Smooth muscle cell (in vitro differentiated cells): ENCODE measurements at regions not wholly inside any gene's neighbourhood (a gene's known extent, or its start where the extent isn't known, plus 50 kb on each side); places are given as distances from the start of the nearest gene placed in this dataset.

Experiments
- DNase-seq: peaks from one replicate; lab custom pipeline; 2025; ENCODE audit not compliant: unreplicated experiment; lab: John Stamatoyannopoulos, UW
- H2AFZ ChIP-seq: fragments of 200-600 bp; sonication (generic); 2 replicates; pipeline ENCODE4 v1.6.0; 2016; ENCODE audit warnings: antibody characterized with exemption, low read depth, mild to moderate bottlenecking
- H3F3A ChIP-seq: fragments of 200-600 bp; sonication (generic); 2 replicates; pipeline ENCODE4 v1.6.0; 2017; ENCODE audit warnings: antibody characterized with exemption, low read depth
- H3K27ac ChIP-seq: fragments of 200-600 bp; sonication (generic); 2 replicates; pipeline ENCODE4 v1.5.1; 2016; ENCODE audit warnings: low read depth, mild to moderate bottlenecking
- H3K27me3 ChIP-seq: fragments of 200-600 bp; sonication (generic); 2 replicates; pipeline ENCODE4 v1.6.1; 2016; ENCODE audit warnings: low read depth, mild to moderate bottlenecking
- H3K36me3 ChIP-seq: fragments of 200-600 bp; sonication (generic); 2 replicates; pipeline ENCODE4 v1.5.1; 2016; ENCODE audit warnings: low read depth
- H3K4me1 ChIP-seq: fragments of 200-600 bp; sonication (generic); 2 replicates; pipeline ENCODE4 v1.5.1; 2016; ENCODE audit warnings: low read depth
- H3K4me2 ChIP-seq: fragments of 200-600 bp; sonication (generic); 2 replicates; pipeline ENCODE4 v1.6.0; 2016; ENCODE audit warnings: mild to moderate bottlenecking
- H3K4me3 ChIP-seq: fragments of 200-600 bp; sonication (generic); 2 replicates; pipeline ENCODE4 v1.5.1; 2016; ENCODE audit warnings: mild to moderate bottlenecking
- H3K79me2 ChIP-seq: fragments of 200-600 bp; sonication (generic); 2 replicates; pipeline ENCODE4 v1.6.0; 2016; ENCODE audit warnings: low read depth, mild to moderate bottlenecking
- H3K9ac ChIP-seq: fragments of 200-600 bp; sonication (generic); 2 replicates; pipeline ENCODE4 v1.6.0; 2016; ENCODE audit warnings: low read depth
- H3K9me3 ChIP-seq: fragments of 200-600 bp; sonication (generic); replicated peaks from 2 replicates; pipeline ENCODE4 v1.5.1; 2016; ENCODE audit warnings: low read depth
- H4K20me1 ChIP-seq: fragments of 200-600 bp; sonication (generic); 2 replicates; pipeline ENCODE4 v1.6.0; 2016; ENCODE audit warnings: low read depth
- CTCF ChIP-seq: fragments of 200-600 bp; sonication (generic); IDR thresholded peaks from 2 replicates; pipeline ENCODE4 v1.5.1; 2017; ENCODE audit warnings: borderline replicate concordance, mild to moderate bottlenecking, antibody characterized with exemption; ENCODE audit not compliant: insufficient read depth, poor library complexity, severe bottlenecking
- WGBS: methylation state at CpG from one replicate; pipeline ENCODE4 v1.1.7; 2016; ENCODE audit warnings: low lambda C conversion rate; 5-methylcytosine and 5-hydroxymethylcytosine counted together

DNA sequence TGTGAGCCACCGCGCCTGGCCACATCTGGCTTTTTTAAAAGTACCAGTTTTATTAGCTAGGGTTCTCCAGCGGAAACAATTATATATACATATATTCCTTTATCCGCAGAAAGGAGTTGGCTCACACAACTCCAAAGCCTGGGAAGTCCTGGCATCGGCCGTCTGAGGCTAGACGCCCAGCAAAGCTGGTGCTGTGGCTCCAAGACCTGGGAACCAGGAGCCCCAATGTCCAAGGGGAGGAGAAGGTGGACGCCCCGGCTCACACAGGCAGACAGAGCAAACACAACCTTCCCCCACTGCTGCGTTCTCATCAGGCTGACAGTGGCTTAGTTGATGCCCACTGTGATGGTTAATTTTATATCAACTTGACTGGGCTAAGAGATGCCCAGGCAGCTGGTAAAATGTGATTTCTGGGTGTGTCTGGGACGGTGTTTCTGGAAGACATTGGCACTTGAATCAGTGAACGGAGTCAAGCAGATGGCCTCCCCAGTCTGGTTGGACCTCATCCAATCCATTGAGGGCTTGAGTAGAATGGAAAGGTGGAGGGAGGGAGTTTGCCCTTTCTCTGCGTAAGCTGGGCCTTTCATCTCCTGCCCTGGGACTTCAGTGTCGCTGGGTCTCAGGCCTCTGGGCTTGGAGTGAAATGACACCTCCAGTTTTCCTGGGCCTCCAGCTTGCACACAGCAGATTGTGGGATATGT lies 904.4 kb downstream of the BRD1 start:
- H3K36me3 ChIP-seq: no peaks in the 10 kb centered on the region
- 87% methylated on average over 14 of the region's 14 CpGs for WGBS
- H2AFZ ChIP-seq: no peak overlapping the region
- no peaks in the 10 kb centered on the region for H3K9me3 ChIP-seq
- H3K27ac ChIP-seq: no peak overlapping the region
- no peak for TF ChIP-seq CTCF
- H3K4me2 ChIP-seq: no peak overlapping the region
- DNase-seq: no peak
- H3K9ac ChIP-seq: no peak overlapping the region
- no peaks in the 10 kb centered on the region for H3F3A ChIP-seq
- H3K4me1 ChIP-seq: no peaks in the 10 kb centered on the region
- H3K4me3 ChIP-seq: no peak overlapping the region
- peaks cover 14% of the 10 kb centered on the region for H3K27me3 ChIP-seq
- no peaks in the 10 kb centered on the region for H3K79me2 ChIP-seq
- H4K20me1 ChIP-seq: no peaks in the 10 kb centered on the region

- Histone ChIP-seq H3K79me2 (no peaks in the 10 kb centered on the region), H3K4me1 (no peaks in the 10 kb centered on the region), H3K36me3 (no peaks in the 10 kb centered on the region), H3K4me2 (no peak overlapping the region), H3K27me3 (peaks cover 5% of the 10 kb centered on the region), H3K9ac (no peak overlapping the region), H4K20me1 (no peaks in the 10 kb centered on the region), H3K4me3 (no peak overlapping the region), H3F3A (no peaks in the 10 kb centered on the region), H2AFZ (no peak overlapping the region), H3K9me3 (no peaks in the 10 kb centered on the region), H3K27ac (no peak overlapping the region)
- 90% methylated on average over 13 of the region's 13 CpGs for WGBS
- TF ChIP-seq CTCF: no peak
- no peak for DNase-seq
These were observed 906.2 kb downstream of the BRD1 start for GRCh38 chr22:48921411-48921903.

GRCh38 chr22:48920776-48921241 lies 906.9 kb downstream of the BRD1 start:
- no peaks in the 10 kb centered on the region for H3K79me2 ChIP-seq
- no peak for TF ChIP-seq CTCF
- no peak overlapping the region for H3K9ac ChIP-seq
- H3K36me3 ChIP-seq: no peaks in the 10 kb centered on the region
- H3K4me2 ChIP-seq: no peak overlapping the region
- H3F3A ChIP-seq: no peaks in the 10 kb centered on the region
- DNase-seq: no peak
- no peak overlapping the region for H2AFZ ChIP-seq
- no peaks in the 10 kb centered on the region for H4K20me1 ChIP-seq
- no peak overlapping the region for H3K4me3 ChIP-seq
- H3K9me3 ChIP-seq: no peaks in the 10 kb centered on the region
- peaks cover 5% of the 10 kb centered on the region for H3K27me3 ChIP-seq
- WGBS: 70% methylated on average over 13 of the region's 13 CpGs
- H3K4me1 ChIP-seq: no peaks in the 10 kb centered on the region
- H3K27ac ChIP-seq: no peak overlapping the region
